Transverse colon (tissue), 4 donors: ENCODE measurements at regions not wholly inside any gene's neighbourhood (a gene's known extent, or its start where the extent isn't known, plus 50 kb on each side); places are given as distances from the start of the nearest gene placed in this dataset.
"Not testable (repeated sequence)": the region's sequence is repeated elsewhere in the genome, so short reads cannot be mapped to it uniquely, and the experiment has no call there.

ENCODE experiments used
- DNase-seq: peaks from one replicate; pipeline ENCODE4 v3.0.0-alpha.2; 2019
- H3K27ac ChIP-seq, 4 donors: fragments of 200-600 bp; sonication (generic); 2 replicates each; pipeline ENCODE4 v1.5.1; 2016 to 2018; ENCODE audit warnings: inconsistent platforms in 4 of 4
- H3K27me3 ChIP-seq: fragments of 200-600 bp; sonication (generic); 2 replicates; pipeline ENCODE4 v1.5.1; 2017; ENCODE audit warnings: inconsistent platforms
- H3K36me3 ChIP-seq, 4 donors: fragments of 200-600 bp; sonication (generic); 2 replicates each; pipeline ENCODE4 v1.5.1; 2017 to 2019; ENCODE audit warnings: inconsistent platforms in 4 of 4
- H3K4me1 ChIP-seq, 4 donors: fragments of 200-600 bp; sonication (generic); 2 replicates each; pipeline ENCODE4 v1.5.1; 2017 to 2020; ENCODE audit warnings: inconsistent platforms in 4 of 4
- H3K4me3 ChIP-seq, 4 donors: fragments of 200-600 bp; sonication (generic); 1 replicate in 1 of 4; 2 replicates in 3 of 4; pipeline versions ENCODE4 v1.5.1 to v1.6.1; 2017 to 2019; ENCODE audit warnings: inconsistent platforms in 4 of 4
- H3K9me3 ChIP-seq, 2 donors: fragments of 200-600 bp; sonication (generic); 2 replicates each; pipeline ENCODE4 v1.5.1; 2017 to 2019; ENCODE audit warnings: inconsistent platforms in 2 of 2
- CTCF ChIP-seq, 5 experiments: fragments of 200-600 bp in 3 of 5; fragments of 450-650 bp in 2 of 5; sonication (generic) in 3 of 5; IDR thresholded peaks; 1 replicate in 2 of 5; 2 replicates in 3 of 5; pipeline ENCODE4 v1.5.1; 2016 to 2017; ENCODE audit warnings: antibody characterized with exemption in 5 of 5, inconsistent platforms in 3 of 5, mild to moderate bottlenecking in 2 of 5, moderate library complexity in 1 of 5
- EP300 ChIP-seq: sonication (generic); formaldehyde crosslinking; IDR thresholded peaks from one replicate; pipeline ENCODE4 v1.6.1; 2017; ENCODE audit warnings: antibody characterized with exemption, low read depth
- POLR2A ChIP-seq: fragments of 450-650 bp; IDR thresholded peaks from one replicate; pipeline ENCODE4 v1.6.1; 2016; ENCODE audit warnings: antibody characterized with exemption, mild to moderate bottlenecking, moderate library complexity
- POLR2AphosphoS5 ChIP-seq, 3 donors: sonication (generic); formaldehyde crosslinking; IDR thresholded peaks; one replicate each; pipeline ENCODE4 v1.6.1; 2016; ENCODE audit warnings: antibody characterized with exemption in 3 of 3
- WGBS, 2 donors: methylation state at CpG; one replicate each; pipeline ENCODE4 v1.1.5; 2018; ENCODE audit warnings: low coverage in 1 of 2; 5-methylcytosine and 5-hydroxymethylcytosine counted together
- in situ Hi-C, 4 donors: fragments of 200-750 bp; cut with MboI; loops; one replicate each; pipeline versions ENCODE4 v1.15.0 to v1.15.1; 2017; ENCODE audit warnings: low sequenced_read_pairs in 3 of 4, low pct_ligation_motif_present in 1 of 4, low pct_unique_long_range_greater_than_20kb in 1 of 4
- intact Hi-C: fragments of 100-400 bp; cut with DNase I; formaldehyde crosslinking; loops from one replicate; pipeline ENCODE4 v1.15.1; 2023; ENCODE audit warnings: low total_unique reads

DNA sequence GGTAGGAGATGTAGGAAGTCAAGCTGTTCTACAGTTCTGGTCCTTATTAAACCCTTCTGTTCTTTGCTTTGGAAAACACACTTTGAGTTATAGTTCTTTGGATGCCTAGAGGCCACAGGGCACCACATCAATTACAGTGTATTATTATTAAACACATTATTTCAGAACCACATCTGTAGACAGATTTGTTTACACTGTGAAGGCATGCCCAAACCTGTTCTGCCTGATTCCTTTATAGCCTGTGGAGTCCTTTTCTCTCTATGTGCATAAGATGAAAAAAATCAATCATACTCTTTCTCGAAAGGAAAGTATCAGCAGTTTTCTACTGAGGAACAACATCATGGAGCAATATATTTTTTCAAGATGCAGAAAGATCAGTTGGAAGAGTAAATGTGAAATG lies 371.3 kb upstream of the INTU start:
- in situ Hi-C loops = no loop called here
- 64 to 71% methylated on average over 1 of the region's 1 CpG for WGBS, 2 donors

GRCh38 chr4:127268367-127268766 lies 364.4 kb upstream of the INTU start:
- no peak for DNase-seq
- in situ Hi-C loops (no loop called here), intact Hi-C loops (no loop called here)
- WGBS, 2 donors = 63 to 71% methylated on average over 1 of the region's 1 CpG
- Histone ChIP-seq H3K9me3 (peaks cover 0 to 7% of the 10 kb centered on the region in 2 donors), H3K4me1 (no peaks in the 10 kb centered on the region), H3K36me3 (no peaks in the 10 kb centered on the region), H3K27me3 (no peaks in the 10 kb centered on the region), H3K27ac (no peak overlapping the region), H3K4me3 (no peak overlapping the region)
- TF ChIP-seq POLR2AphosphoS5 (IDR thresholded peaks at IDR 0.05) (no peak), POLR2A (no peak), EP300 (no peak), CTCF (IDR thresholded peaks at IDR 0.05) (no peak)

More for the DNA sequence above, 371.3 kb upstream of the INTU start:
- no peak overlapping the region for H3K27ac ChIP-seq
- no peaks in the 10 kb centered on the region for H3K27me3 ChIP-seq
- no peak for DNase-seq
- TF ChIP-seq POLR2A (no peak), CTCF (IDR thresholded peaks at IDR 0.05) (no peak), POLR2AphosphoS5 (IDR thresholded peaks at IDR 0.05) (no peak), EP300 (no peak)
- H3K4me1 ChIP-seq = no peaks in the 10 kb centered on the region
- H3K9me3 ChIP-seq = peaks cover 0 to 4% of the 10 kb centered on the region in 2 donors
- H3K4me3 ChIP-seq = no peak overlapping the region
- intact Hi-C loops = no loop called here
- no peaks in the 10 kb centered on the region for H3K36me3 ChIP-seq

GRCh38 chr4:127277023-127277422 lies 355.7 kb upstream of the INTU start:
- 60 to 73% methylated on average over 2 to 3 of the region's 3 CpGs for WGBS, 2 donors
- in situ Hi-C loops, H3K9me3 ChIP-seq, H3K27me3 ChIP-seq, DNase-seq, H3K4me3 ChIP-seq, H3K27ac ChIP-seq, intact Hi-C loops, H3K4me1 ChIP-seq, H3K36me3 ChIP-seq: not testable (repeated sequence)

- Histone ChIP-seq H3K9me3 (no peaks in the 10 kb centered on the region), H3K27me3 (no peaks in the 10 kb centered on the region), H3K4me3 (no peak overlapping the region), H3K36me3 (no peaks in the 10 kb centered on the region), H3K27ac (no peak overlapping the region), H3K4me1 (no peaks in the 10 kb centered on the region)
- no peak for DNase-seq
- in situ Hi-C loops = no loop called here
- no peak for TF ChIP-seq POLR2AphosphoS5 (IDR thresholded peaks at IDR 0.05)
- no peak for TF ChIP-seq CTCF (IDR thresholded peaks at IDR 0.05)
- no peak for TF ChIP-seq EP300
- TF ChIP-seq POLR2A = no peak
- intact Hi-C loops = no loop called here
Measured at GRCh38 chr4:127284236-127284635, 348.5 kb upstream of the INTU start.

DNA sequence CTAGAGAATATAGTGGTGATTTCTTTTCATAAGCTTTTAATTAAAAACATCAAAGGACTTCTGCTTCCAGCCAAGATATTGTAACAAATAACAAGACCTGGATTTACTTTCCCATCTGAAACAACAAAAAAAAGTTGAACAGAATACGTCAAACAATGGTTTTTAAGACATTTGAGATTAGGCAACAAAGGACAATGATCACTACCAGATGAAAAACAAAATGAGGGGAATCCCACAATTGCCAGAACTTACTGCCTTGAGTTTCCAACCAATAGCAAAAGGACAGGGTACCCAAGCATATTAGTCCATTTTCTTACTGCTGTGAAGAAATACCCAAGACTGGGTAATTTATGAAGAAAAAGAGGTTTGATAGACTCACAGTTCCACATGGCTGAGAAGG lies 341.4 kb upstream of the INTU start:
- Histone ChIP-seq H3K27me3 (no peaks in the 10 kb centered on the region), H3K4me1 (no peaks in the 10 kb centered on the region), H3K4me3 (no peak overlapping the region), H3K36me3 (no peaks in the 10 kb centered on the region), H3K27ac (no peak overlapping the region), H3K9me3 (peaks cover 4 to 10% of the 10 kb centered on the region in 2 donors)
- DNase-seq = no peak
- intact Hi-C loops (no loop called here), in situ Hi-C loops (no loop called here)
- WGBS, 2 donors = 56 to 73% methylated on average over 1 of the region's 1 CpG
- TF ChIP-seq POLR2A (no peak), EP300 (no peak), POLR2AphosphoS5 (IDR thresholded peaks at IDR 0.05) (no peak), CTCF (IDR thresholded peaks at IDR 0.05) (no peak)
